ENCODE measurements at regions not wholly inside any gene's neighbourhood (a gene's known extent, or its start where the extent isn't known, plus 50 kb on each side); places are given as distances from the start of the nearest gene placed in this dataset.
A peak's percentile ranks its signal among the peaks of the same experiment; 100 is the strongest.
"Not testable (repeated sequence)": the region's sequence is repeated elsewhere in the genome, so short reads cannot be mapped to it uniquely, and the experiment has no call there.

- no peak for DNase-seq
Measured at GRCh38 chr2:153532140-153532539, 53.6 kb upstream of the RPRM start.

DNA sequence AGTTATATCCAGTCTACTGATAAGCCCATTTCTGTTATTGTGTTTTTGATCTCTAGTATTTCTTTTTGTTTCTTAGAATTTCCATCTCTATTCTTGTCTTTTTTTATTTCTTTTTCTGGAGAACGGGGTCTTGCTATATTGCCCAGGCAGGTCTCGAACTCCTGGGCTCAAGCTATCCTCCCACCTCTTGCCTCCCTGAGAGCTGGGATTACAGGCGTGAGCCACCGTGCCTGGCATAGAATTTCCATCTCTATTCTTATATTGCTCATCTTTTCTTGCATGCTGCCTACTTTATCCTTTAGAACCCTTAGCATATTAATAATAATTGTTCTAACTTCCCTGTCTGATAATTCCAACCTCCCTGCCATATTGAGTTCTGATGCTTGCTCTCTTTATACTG, 55.2 kb upstream of the RPRM start:
- DNase-seq: not testable (repeated sequence)

DNA sequence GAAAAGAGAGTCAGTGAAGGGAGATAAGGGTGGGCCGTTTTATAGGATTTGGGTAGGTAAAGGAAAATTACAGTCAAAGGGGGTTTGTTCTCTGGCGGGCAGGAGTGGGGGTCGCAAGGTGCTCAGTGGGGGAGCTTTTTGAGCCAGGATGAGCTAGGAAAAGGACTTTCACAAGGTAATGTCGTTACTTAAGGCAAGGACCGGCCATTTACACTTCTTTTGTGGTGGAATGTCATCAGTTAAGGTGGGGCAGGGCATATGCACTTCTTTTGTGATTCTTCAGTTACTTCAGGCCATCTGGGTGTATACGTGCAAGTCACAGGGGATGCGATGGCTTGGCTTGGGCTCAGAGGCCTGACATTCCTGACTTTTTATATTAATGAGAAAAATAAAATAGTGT, 56.0 kb upstream of the RPRM start:
- not testable (repeated sequence) for DNase-seq

GRCh38 chr2:153536115-153536514, 57.6 kb upstream of the RPRM start:
- no peak for DNase-seq

DNA sequence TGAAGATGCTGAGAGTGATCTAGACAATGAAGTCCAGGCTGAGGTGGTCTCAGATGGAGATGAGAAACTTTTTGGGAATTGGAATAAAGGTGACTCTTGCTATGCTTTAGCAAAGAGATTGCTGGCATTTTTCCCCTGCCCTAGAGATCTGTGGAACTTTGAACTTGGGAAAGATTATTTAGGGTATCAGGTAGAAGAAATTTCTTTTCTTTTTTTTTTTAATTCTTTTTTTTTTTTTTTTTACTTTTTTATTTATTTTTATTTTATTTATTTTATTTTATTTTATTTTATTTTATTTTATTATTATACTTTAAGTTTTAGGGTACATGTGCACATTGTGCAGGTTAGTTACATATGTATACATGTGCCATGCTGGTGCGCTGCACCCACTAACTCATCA, 59.5 kb upstream of the RPRM start:
- not testable (repeated sequence) for DNase-seq

DNA sequence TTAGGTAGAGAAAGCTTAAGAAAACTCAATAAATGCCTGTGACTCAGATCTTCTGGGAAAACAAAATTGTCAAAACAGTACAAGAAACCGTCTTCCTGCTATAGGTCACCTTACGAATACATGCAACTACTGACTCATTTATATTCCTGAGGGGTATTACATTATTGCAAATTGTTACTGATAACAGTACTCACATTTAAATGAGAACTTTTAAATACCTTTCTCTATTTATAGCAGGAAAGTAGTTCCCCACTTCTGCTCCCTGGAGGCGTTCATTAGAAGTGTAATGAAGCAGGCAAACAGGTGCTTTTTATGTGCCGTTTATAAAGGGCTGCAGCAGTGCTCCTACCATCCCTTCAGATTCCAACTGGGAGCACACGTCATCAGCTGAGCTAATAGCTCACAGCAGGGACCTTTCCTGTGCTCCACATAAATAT, 65.1 kb upstream of the RPRM start:
- peak; percentile 65 to 90 for DNase-seq

DNA sequence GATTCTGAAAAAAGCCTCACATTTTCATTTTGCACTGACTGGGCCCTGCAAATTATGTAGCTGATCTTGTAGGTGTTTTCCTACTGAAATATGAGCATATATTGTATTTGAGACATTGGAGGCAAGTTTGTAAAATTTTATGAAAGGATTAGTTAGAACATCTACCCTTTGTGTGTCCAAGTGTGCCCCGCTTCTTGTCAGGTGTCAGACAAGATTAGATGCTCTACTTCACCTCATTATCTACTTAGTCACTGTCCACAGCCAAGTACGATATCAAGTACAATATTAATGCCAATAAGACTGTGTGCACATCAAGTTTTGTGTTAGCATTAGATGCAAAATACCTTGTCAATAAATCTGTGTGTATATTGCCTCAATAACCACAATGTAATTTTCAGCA, 67.8 kb upstream of the RPRM start:
- no peak for DNase-seq

- DNase-seq: no peak
Measured at GRCh38 chr2:153548536-153548935, 70.0 kb upstream of the RPRM start.

DNA sequence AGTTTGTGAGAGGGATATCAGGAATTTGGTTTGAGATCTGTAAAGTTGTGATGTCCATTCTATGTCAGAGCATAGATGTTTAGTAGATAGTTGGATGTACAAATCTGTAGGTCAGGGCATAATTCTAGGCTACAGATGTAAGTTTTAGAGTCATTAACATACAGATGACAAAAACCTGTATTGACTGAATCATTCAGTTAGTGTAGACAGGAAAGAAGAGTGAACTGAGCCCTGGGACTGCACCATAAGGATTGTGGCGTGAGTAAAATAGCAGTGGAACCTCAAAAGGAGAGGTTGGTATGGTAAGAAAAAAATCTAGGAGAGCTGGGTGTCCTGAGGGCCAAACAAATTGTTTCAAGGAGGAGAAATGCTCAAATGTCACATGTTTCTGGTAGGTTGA, 73.1 kb upstream of the RPRM start:
- no peak for DNase-seq

GRCh38 chr2:153557211-153557610, 78.6 kb upstream of the RPRM start:
- DNase-seq: no peak

- no peak for DNase-seq
Measured at GRCh38 chr2:153557714-153558113, 79.2 kb upstream of the RPRM start.

DNA sequence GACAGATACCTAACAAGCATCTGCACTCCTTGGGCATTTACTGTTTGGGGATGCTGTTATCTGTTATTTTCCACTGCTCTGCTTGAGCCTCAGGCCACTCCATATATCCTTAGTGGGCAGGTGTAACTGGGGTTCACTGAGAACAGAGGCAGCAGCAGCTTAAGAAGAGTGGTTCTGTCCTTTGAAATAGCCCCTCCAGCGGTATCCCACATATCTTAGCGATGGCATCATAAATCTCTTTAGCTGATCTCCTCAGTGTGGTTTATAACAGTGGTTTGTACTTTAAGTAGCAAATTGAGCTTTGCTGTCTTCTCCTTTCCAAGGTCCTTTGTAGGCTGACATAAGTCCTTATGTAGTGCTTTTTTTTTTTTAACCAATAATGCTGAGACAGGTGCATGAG, 79.7 kb upstream of the RPRM start:
- DNase-seq: no peak

GRCh38 chr2:153567367-153567766, 88.8 kb upstream of the RPRM start:
- DNase-seq: no peak

- DNase-seq: no peak
Measured at GRCh38 chr2:153568105-153568504, 89.5 kb upstream of the RPRM start.

DNA sequence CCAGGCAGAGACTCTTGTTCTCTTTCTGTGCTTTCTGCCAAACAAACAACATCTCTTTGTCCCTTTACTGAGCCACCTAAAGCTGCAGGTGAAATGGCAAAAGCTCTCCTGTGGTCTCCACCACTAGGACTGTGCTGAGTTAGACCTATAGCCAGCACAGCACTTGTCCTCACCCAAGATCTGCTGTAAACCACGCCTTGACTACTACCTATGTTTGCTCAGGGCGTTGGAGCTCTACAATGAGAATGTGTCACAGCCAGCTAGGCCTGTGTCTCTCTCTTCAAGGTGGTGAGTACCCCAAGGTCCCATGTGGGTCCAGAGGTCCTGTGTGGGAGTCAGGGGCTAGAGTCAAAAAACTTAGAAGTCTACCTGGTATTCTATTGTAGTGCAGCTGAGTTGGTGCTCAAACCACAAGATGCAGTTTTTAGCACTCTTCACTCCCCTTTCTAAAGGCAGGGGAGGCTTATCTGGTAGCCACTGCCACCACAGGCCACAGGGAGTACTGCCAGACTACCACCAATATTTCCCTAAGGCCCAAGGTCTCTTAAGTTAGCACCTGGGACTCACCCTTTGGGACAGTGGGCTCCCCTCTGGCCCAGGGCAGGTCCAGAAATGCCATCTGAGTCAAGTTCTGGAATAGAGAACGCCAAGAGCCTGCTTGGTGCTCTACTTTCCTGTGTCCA, 96.8 kb upstream of the RPRM start:
- DNase-seq: no peak

DNA sequence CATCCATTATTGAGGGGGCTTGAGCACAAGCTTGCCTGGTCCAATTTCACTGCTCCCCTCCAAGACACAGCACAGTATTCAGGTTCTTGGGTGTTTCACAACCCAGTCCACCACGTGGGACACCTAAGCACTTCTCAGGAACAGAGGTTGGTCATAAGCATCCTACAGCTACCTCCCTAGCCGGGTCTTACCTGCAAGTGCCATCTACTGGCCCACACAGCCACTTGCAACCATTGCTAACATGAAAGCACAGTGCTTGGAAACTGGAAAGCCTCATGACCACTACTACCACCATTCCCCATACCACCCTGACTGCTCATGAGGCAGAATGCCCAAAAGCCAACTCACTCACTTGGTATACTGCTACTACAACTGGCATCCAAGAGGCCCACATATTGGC, 105.7 kb upstream of the RPRM start:
- no peak for DNase-seq

GRCh38 chr2:153588408-153588807, 109.8 kb upstream of the RPRM start:
- DNase-seq: no peak

GRCh38 chr2:153589586-153589985, 111.0 kb upstream of the RPRM start:
- DNase-seq: no peak

DNA sequence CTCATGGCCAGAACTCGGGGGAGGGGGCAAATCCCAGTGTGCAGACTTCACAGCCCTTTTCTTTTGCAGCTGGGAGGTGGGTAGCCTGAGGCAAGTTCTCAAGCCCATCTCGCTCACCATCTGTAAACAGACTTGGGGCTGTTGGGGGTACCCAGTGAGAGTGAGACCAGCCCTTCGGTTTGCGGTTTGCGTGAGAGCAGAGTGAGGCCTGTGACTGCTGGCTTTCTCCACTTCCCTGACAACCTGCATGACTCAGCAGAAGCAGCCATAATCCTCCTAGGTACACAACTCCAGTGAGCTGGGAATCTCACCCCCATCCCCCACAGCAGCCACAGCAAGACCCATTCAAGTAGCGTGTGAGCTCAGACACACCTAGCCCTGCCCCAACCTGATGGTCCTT, 114.5 kb upstream of the RPRM start:
- not testable (repeated sequence) for DNase-seq

DNA sequence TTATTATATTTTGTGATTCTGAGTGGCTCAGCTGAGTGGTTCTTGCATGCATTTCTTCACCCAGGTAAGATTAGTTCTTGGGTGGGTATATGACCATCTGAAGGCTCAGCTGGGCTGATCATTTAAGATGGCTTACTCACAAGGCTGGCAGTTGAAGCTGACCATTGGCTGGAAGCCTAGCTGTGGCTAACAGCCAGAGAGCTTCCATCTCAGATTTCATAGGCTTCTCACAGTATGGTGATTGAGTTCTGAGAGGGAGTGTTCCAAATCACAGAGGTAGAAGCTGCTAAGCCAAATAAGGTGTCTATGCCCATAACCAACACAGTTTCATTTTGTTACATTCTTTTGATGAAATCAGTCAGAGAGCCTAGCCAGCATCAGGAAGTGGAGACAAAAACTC, 117.4 kb upstream of the RPRM start:
- DNase-seq: peak; percentile 38 to 86

DNA sequence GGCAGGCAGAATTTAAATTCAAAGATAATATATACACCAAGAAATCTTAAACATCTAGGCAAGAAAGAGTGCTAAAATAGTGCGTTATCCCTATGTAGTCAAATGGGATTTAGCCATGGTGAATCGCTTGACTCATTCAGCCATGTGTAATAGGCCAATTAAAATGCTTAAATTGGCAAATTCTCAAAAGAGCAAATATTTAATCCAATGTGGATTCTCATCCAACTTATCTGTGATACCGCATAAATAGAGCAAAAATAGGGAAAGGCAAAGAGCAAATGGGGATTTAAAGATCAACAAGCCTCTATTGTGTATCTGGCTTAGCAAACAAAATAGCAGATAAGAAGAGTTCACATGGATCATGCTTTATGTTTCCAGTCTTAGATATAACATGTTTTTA, 123.2 kb upstream of the RPRM start:
- DNase-seq: peak; percentile 24 to 75

DNA sequence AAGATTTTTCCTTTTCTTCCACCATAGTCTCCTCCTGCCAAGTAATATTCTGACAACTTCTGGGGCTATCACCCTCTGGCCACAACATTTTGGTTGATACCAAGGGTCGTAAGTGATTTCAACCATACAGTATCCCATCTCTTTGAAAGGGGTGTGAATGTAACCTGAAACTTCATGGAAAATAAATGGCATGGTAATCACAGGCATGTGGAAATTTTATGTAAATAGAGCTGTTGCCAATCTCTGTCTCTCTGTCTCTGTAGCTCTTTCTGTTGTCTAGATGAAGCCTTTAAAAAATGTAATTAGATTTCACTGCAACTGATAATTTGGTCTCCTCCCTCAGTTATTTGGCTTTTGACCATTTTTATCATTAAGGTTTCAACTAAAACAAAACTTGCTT, 125.6 kb upstream of the RPRM start:
- peak in 1 of 2 experiments; percentile 35 for DNase-seq

- no peak for DNase-seq
Measured at GRCh38 chr2:153606623-153607022, 128.1 kb upstream of the RPRM start.

- DNase-seq: no peak
Measured at GRCh38 chr2:153622285-153622684, 143.7 kb upstream of the RPRM start.

DNA sequence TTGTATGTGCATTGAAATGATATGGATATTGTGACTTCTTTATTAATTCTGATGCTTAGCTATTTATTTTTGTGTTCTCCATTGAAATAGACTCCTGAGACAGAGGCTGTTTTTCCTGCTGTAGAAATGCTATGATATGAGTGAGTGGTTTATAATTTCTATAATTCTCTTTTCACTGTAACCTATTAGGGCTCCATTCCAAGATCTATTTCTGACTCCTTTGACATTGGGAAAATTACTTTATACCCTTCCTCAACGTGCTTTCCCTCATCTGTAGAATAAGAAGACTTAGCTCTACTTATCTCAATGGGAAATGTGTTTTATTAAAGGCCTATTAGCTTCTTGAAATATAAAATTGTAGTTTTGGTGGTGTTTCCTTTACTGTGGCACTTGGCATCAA, 144.5 kb upstream of the RPRM start:
- no peak for DNase-seq

- no peak for DNase-seq
Measured at GRCh38 chr2:153626676-153627075, 148.1 kb upstream of the RPRM start.
